ENCODE measurements at regions not wholly inside any gene's neighbourhood (a gene's known extent, or its start where the extent isn't known, plus 50 kb on each side); places are given as distances from the start of the nearest gene placed in this dataset.

DNA sequence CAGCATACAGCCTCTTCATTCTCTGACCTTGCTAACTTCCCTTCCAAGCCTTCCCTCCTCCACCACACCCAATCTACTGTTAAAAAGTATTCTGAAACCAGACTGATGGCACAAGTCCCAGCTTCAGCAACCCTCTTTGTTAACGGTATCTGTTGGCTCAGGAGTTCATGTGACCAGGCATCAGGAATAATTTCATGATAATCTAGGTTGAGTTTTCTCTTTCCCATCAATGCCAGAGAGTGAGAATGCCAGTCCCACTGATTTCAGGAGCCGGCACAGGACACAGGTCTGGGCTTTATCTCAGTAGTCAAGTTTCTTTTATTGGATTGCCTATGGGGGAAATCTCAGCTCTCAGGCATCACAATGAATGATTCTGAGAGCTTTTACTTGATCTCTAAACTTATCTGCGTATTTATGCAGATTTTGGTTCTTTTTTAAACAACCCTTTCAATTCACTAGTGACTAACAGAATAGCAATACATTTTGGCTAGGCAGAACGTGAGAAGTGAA lies 231.0 kb upstream of the LYZL1 start (continued):
- TF ChIP-seq ELF1 (IDR thresholded peaks at IDR 0.05; ENCODE audit: borderline replicate concordance, low read depth) (no peak), POLR2A (IDR thresholded peaks at IDR 0.05; ENCODE audit: borderline replicate concordance, extremely low read depth, insufficient read depth, insufficient read length) (no peak), ZFX (IDR thresholded peaks at IDR 0.05) (no peak), YY1 (IDR thresholded peaks at IDR 0.05; ENCODE audit: extremely low read depth, insufficient replicate concordance, low read depth, low read length) (no peak), JUND (IDR thresholded peaks at IDR 0.05) (no peak)
- TF ChIP-seq, protein P1, sequence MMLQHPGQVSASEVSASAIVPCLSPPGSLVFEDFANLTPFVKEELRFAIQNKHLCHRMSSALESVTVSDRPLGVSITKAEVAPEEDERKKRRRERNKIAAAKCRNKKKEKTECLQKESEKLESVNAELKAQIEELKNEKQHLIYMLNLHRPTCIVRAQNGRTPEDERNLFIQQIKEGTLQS (IDR thresholded peaks at IDR 0.05) = no peak
- TF ChIP-seq, protein P2, sequence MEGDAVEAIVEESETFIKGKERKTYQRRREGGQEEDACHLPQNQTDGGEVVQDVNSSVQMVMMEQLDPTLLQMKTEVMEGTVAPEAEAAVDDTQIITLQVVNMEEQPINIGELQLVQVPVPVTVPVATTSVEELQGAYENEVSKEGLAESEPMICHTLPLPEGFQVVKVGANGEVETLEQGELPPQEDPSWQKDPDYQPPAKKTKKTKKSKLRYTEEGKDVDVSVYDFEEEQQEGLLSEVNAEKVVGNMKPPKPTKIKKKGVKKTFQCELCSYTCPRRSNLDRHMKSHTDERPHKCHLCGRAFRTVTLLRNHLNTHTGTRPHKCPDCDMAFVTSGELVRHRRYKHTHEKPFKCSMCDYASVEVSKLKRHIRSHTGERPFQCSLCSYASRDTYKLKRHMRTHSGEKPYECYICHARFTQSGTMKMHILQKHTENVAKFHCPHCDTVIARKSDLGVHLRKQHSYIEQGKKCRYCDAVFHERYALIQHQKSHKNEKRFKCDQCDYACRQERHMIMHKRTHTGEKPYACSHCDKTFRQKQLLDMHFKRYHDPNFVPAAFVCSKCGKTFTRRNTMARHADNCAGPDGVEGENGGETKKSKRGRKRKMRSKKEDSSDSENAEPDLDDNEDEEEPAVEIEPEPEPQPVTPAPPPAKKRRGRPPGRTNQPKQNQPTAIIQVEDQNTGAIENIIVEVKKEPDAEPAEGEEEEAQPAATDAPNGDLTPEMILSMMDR (IDR thresholded peaks at IDR 0.05 in 2 of 3, conservative IDR thresholded peaks at IDR 0.05 in 1 of 3; ENCODE audit: borderline replicate concordance in 1 of 3, insufficient read depth in 1 of 3, low read depth in 2 of 3, low read length in 2 of 3) = no peak

DNA sequence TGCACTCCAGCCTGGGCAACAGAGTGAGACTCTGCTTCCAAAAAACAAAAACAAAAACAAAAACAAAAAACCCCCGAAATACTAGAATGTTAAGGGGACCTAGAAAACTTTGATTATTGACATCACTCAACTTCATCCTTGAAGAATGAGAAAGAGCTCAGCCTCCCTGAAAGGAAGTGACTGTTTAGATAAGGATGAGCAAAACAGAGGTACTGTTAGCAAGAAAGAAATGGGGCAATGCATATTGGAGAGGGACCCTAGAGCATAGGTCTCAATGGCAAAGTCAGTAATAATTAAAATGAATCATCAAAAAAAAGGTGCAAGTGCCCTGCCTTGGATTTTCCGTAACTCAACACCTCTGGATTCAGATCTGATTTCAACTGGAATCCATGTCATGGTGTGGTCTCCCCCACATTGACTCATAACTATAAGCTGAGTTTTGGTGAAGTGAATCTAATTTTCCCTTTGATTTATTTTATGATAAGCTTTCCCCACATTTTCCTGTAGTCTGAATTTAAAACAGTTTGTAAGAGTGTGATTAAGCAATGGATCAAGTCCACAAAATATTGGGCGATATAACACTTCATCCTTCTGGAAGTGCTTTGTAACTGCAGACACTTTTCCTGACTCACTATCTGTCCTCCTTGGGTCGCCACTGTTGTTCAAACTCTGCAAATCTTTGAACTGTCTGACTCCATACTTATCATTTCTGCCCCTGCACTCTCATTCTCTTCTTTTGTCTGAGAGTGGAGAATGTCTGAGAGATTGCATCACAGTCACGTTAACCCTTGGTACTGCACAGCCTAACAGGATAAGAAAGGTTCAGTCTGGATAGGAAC lies 224.8 kb upstream of the LYZL1 start:
- POLR2A ChIA-PET = no interaction called here
- no TSS peak for BruUV-seq (replicated peaks)
- Histone ChIP-seq H3K27ac (ENCODE audit: low read depth, low read length) (no peak overlapping the region), H3K36me3 (ENCODE audit: control insufficient read depth in 1 of 2, insufficient read depth in 2 of 2, low read length in 2 of 2) (no peaks in the 10 kb centered on the region), H3K79me2 (ENCODE audit: insufficient read depth, low read length) (no peaks in the 10 kb centered on the region), H3K9me3 (ENCODE audit: control insufficient read depth in 1 of 2, insufficient read depth in 1 of 2, low read depth in 1 of 2, low read length in 2 of 2) (no peaks in the 10 kb centered on the region), H3K4me1 (ENCODE audit: control insufficient read depth in 1 of 2, insufficient read depth in 2 of 2, low read length in 2 of 2) (peaks cover 0 to 10% of the 10 kb centered on the region in 2 experiments; a peak in 1 of 4 replicates), H2AFZ (ENCODE audit: low read depth, low read length, poor library complexity, severe bottlenecking) (no peak overlapping the region), H3K4me2 (ENCODE audit: low read length) (no peak overlapping the region), H3K4me3 (replicated peaks in 1 of 2; ENCODE audit: low read depth in 1 of 2, low read length in 2 of 2) (no peak overlapping the region), H4K20me1 (ENCODE audit: insufficient read depth) (no peaks in the 10 kb centered on the region), H3K27me3 (ENCODE audit: insufficient read depth, low read length) (no peaks in the 10 kb centered on the region), H3K9ac (ENCODE audit: low read length) (no peak overlapping the region), H3K9me2 (ENCODE audit: insufficient read depth) (no peaks in the 10 kb centered on the region)
- CTCF ChIA-PET = interaction anchor here (0.7 kb wide), 1 partner anchor 70 kb away, joined by 3 read pairs; no protein-coding TSS in a partner anchor
- RAD21 ChIA-PET (ENCODE audit: low non-redundant PET in 1 of 2, low total read pairs in 2 of 2, uncharacterized antibody in 2 of 2, unreplicated experiment in 2 of 2) = no interaction called here
- no peak for DNase-seq (ENCODE audit: low read depth, low spot score)
- ATAC-seq = no peak
- intact Hi-C loops (cut with micrococcal nuclease) = no loop called here
- TF ChIP-seq, protein P3, sequence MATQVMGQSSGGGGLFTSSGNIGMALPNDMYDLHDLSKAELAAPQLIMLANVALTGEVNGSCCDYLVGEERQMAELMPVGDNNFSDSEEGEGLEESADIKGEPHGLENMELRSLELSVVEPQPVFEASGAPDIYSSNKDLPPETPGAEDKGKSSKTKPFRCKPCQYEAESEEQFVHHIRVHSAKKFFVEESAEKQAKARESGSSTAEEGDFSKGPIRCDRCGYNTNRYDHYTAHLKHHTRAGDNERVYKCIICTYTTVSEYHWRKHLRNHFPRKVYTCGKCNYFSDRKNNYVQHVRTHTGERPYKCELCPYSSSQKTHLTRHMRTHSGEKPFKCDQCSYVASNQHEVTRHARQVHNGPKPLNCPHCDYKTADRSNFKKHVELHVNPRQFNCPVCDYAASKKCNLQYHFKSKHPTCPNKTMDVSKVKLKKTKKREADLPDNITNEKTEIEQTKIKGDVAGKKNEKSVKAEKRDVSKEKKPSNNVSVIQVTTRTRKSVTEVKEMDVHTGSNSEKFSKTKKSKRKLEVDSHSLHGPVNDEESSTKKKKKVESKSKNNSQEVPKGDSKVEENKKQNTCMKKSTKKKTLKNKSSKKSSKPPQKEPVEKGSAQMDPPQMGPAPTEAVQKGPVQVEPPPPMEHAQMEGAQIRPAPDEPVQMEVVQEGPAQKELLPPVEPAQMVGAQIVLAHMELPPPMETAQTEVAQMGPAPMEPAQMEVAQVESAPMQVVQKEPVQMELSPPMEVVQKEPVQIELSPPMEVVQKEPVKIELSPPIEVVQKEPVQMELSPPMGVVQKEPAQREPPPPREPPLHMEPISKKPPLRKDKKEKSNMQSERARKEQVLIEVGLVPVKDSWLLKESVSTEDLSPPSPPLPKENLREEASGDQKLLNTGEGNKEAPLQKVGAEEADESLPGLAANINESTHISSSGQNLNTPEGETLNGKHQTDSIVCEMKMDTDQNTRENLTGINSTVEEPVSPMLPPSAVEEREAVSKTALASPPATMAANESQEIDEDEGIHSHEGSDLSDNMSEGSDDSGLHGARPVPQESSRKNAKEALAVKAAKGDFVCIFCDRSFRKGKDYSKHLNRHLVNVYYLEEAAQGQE (IDR thresholded peaks at IDR 0.05; ENCODE audit: low read depth) = no peak
- TF ChIP-seq ZFX (IDR thresholded peaks at IDR 0.05) = no peak
- no peak for TF ChIP-seq TCF7L2 (IDR thresholded peaks at IDR 0.05; ENCODE audit: borderline replicate concordance, extremely low read depth, insufficient read depth, insufficient read length)
- TF ChIP-seq SRF (IDR thresholded peaks at IDR 0.05; ENCODE audit: low read depth) = no peak
- TF ChIP-seq, protein P1 (IDR thresholded peaks at IDR 0.05) = no peak
- TF ChIP-seq, protein P4, sequence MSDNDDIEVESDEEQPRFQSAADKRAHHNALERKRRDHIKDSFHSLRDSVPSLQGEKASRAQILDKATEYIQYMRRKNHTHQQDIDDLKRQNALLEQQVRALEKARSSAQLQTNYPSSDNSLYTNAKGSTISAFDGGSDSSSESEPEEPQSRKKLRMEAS (IDR thresholded peaks at IDR 0.05) = no peak
- no peak for TF ChIP-seq RAD21 (IDR thresholded peaks at IDR 0.05; ENCODE audit: low read depth)
- no peak for TF ChIP-seq POLR2AphosphoS5 (IDR thresholded peaks at IDR 0.05; ENCODE audit: low read depth, low read length)
- no peak for TF ChIP-seq JUND (IDR thresholded peaks at IDR 0.05)
- TF ChIP-seq YY1 (IDR thresholded peaks at IDR 0.05; ENCODE audit: extremely low read depth, insufficient replicate concordance, low read depth, low read length) = no peak
- TF ChIP-seq ELF1 (IDR thresholded peaks at IDR 0.05; ENCODE audit: borderline replicate concordance, low read depth) = no peak
- TF ChIP-seq ZNF274 (IDR thresholded peaks at IDR 0.05; ENCODE audit: low read depth, low read length) = no peak
- TF ChIP-seq SIN3A (IDR thresholded peaks at IDR 0.05; ENCODE audit: low read depth) = no peak
- no peak for TF ChIP-seq CEBPB (IDR thresholded peaks at IDR 0.05; ENCODE audit: low read depth)
- no peak for TF ChIP-seq FOSL1 (IDR thresholded peaks at IDR 0.05; ENCODE audit: low read depth)

Data from HCT116 (cell line).